ENCODE measurements at regions not wholly inside any gene's neighbourhood (a gene's known extent, or its start where the extent isn't known, plus 50 kb on each side); places are given as distances from the start of the nearest gene placed in this dataset.

- TF ChIP-seq CTCF (IDR thresholded peaks at IDR 0.05; ENCODE audit: low read depth, low read length, poor library complexity, severe bottlenecking) (no peak), EZH2phosphoT487 (IDR thresholded peaks at IDR 0.05; ENCODE audit: borderline replicate concordance, low read length) (no peak)
Observed at GRCh38 chr2:217027414-217027813, 167.6 kb upstream of the TNP1 start.

Data from DOHH2 (cell line).